Activated CD4-positive, CD25-positive, alpha-beta regulatory T cell treated with anti-CD3 and anti-CD28 coated beads, Interleukin-2, amount 50 U/mL, for 24 hours (primary cell): ENCODE measurements at regions not wholly inside any gene's neighbourhood (a gene's known extent, or its start where the extent isn't known, plus 50 kb on each side); places are given as distances from the start of the nearest gene placed in this dataset.

Source experiments
- ATAC-seq, 2 donors: fragments of 150-1000 bp; cut with Tn5 transposase; one replicate each; pipeline ENCODE4 v1.10.0; 2021; ENCODE audit warnings: mild to moderate bottlenecking in 1 of 2, moderate library complexity in 1 of 2

- ATAC-seq = no peak
These were observed 74.1 kb upstream of the ANK3 start for GRCh38 chr10:60463746-60464145.

GRCh38 chr10:60461688-60462087 is 72.0 kb upstream of the ANK3 start:
- no peak for ATAC-seq

- no peak for ATAC-seq
These were observed 70.2 kb upstream of the ANK3 start for GRCh38 chr10:60459701-60460457.

- no peak for ATAC-seq
These were observed 66.4 kb upstream of the ANK3 start for GRCh38 chr10:60456053-60456452.

GRCh38 chr10:60454336-60454735 is 64.7 kb upstream of the ANK3 start:
- ATAC-seq = no peak

- no peak for ATAC-seq
These were observed 63.4 kb upstream of the ANK3 start for GRCh38 chr10:60453036-60453435.

- no peak for ATAC-seq
These were observed 60.6 kb upstream of the ANK3 start for GRCh38 chr10:60450291-60450690.

- ATAC-seq = no peak
These were observed 58.6 kb upstream of the ANK3 start for GRCh38 chr10:60448246-60448645.

- no peak for ATAC-seq
These were observed 57.2 kb upstream of the ANK3 start for GRCh38 chr10:60446851-60447250.

- no peak for ATAC-seq
These were observed 56.6 kb upstream of the ANK3 start for GRCh38 chr10:60446070-60446833.

GRCh38 chr10:60444494-60445064 is 54.9 kb upstream of the ANK3 start:
- ATAC-seq = no peak

- ATAC-seq = no peak
These were observed 53.7 kb upstream of the ANK3 start for GRCh38 chr10:60443346-60443745.

GRCh38 chr10:60441515-60441914 is 51.8 kb upstream of the ANK3 start:
- ATAC-seq = no peak

- no peak for ATAC-seq
These were observed 50.0 kb upstream of the ANK3 start for GRCh38 chr10:60439641-60440040.
